GM18909 (cell line): ENCODE measurements at regions not wholly inside any gene's neighbourhood (a gene's known extent, or its start where the extent isn't known, plus 50 kb on each side); places are given as distances from the start of the nearest gene placed in this dataset.

ENCODE experiments used
- ATAC-seq: cut with Tn5 transposase; IDR thresholded peaks from one replicate; pipeline ENCODE4 v1.9.1; 2021; ENCODE audit warnings: mild to moderate bottlenecking; ENCODE audit not compliant: unreplicated experiment, poor library complexity

GRCh38 chr6:145329257-145329656 is 406.1 kb downstream of the EPM2A start:
- no peak for ATAC-seq

DNA sequence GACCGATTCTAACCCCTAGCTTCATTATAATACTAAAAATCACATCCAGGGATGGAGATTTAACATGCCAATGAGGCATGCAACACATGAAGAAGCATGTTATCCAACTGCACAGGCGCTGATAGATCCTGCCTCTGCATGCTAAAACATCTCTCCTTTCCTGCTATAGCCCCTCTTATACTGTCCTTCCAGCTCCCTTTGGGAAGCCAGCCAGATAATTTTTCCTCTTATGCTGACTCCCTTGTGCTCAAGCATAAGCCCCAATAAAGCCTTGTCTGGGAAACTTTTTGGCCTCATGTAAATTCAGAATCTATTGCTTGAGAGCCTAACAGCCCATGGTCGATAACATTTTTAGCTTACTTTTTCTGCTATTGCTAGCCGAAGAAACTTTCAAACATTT is 404.3 kb downstream of the EPM2A start:
- no peak for ATAC-seq

- no peak for ATAC-seq
Observed at GRCh38 chr6:145332011-145332410, 403.3 kb downstream of the EPM2A start.

DNA sequence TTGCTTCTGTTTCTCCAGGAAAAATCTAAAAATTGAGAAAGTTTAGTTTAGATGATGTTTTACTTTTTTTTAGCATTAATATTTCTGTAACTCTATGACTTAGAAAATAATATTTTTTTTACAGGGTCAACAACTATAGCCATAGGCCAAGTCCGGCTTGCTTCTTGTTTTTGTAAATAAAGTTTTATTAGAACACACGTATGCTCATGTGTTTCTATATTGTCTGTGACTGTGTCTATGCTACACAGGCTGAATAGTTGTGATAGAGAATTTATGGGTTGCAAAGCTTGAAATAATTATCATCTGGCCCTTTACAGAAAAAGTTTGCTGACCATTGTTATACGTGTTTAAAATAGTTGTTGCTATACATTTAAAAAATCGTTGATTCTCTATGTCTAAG is 399.2 kb downstream of the EPM2A start:
- ATAC-seq: no peak

GRCh38 chr6:145339089-145339488 is 396.2 kb downstream of the EPM2A start:
- ATAC-seq: no peak

GRCh38 chr6:145340256-145340655 is 395.1 kb downstream of the EPM2A start:
- no peak for ATAC-seq

DNA sequence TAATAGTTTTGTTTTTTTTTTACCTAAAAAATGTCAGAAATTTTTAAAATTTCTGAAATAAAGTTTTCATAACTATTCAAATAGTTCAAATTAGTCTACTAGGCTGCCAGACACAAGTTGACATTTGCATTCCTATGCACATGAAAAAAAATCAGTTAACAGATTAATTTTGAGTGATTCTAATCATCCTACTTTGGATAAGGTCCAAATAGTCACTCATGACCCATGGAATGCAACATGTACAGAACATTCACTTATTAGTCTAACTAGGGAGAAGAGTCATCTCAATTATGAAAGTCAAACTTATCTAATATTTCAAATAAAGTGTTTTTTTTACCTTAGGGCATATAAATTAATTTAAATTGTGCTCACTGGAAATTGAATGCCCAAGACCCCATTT is 390.2 kb downstream of the EPM2A start:
- no peak for ATAC-seq

DNA sequence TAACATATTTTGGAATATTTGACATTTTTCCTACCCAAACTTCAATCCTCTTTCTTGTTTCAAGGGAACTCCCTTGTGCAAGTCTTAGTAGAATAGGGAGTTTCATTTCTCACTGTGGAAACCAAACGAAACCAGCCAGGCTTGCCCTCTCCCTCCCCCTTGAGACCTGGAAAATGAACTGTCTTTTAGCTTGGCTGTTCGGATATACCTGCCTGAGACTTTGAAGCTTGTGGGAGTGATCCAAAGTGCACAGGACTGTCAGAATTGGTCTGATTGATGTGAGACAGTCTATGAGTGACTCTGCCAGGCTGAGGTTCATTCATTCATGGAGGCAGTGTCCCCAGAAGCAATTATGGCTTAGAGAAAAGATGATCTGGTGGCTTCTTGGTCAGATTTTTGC is 388.1 kb downstream of the EPM2A start:
- no peak for ATAC-seq

GRCh38 chr6:145349950-145350510 is 385.3 kb downstream of the EPM2A start:
- ATAC-seq: peak; percentile 77

DNA sequence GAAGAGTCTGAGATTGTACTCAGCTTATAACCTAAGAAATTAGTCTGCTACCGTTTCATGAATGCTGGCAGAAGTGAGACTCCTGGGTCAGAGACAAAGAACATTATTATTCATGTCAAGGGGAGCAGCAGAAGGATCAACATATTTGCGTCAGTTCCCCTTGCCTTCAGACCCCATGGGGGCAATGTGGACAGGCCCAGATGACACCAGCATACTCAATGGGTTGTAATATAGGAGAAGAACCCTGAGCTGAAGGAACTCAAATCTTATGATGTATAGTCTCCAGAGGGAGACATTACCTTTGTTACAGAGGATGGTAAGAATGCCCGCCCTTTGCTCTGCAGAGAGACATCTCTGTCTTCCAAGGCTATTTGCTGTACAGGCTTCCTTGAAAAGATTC is 384.4 kb downstream of the EPM2A start:
- no peak for ATAC-seq

- no peak for ATAC-seq
Observed at GRCh38 chr6:145352382-145353080, 382.8 kb downstream of the EPM2A start.

GRCh38 chr6:145360865-145361264 is 374.5 kb downstream of the EPM2A start:
- no peak for ATAC-seq

DNA sequence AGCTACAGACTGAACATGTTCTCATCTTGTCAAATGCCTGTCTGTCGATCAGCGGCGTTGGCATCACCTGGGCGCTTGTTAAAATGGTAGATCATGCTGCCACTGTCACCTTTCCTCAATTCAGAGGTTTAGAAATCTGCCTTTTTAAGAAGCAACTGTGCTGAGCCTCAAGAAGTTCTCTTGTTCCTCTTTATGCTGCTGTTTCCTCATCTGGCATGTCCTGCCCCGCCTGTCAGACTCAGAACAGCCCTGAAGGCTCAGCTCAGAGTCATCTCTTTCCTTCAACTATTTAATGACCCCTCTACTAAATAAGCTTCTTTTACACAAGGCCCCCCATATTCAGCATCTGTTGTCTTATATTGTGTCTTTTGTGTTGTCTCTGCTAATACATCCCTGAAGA is 368.2 kb downstream of the EPM2A start:
- ATAC-seq: no peak

DNA sequence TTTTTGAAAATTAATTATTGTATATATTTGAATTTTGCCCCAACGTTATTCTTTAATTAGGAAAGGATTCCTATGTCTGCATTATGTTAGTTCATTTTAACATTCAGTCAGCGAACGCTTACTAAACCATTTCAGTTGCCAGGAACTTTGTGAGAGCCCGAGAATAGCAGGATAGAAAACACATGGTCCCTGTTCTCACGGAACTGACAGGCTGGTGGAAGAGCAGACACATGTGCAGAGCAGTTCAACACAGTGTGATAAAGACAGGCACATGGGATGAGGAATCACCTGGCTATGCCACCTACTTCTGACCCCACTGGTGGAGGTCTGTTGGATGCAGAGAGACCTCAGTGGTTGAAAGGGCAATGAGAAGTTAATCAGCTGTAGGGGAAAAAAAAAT is 367.2 kb downstream of the EPM2A start:
- ATAC-seq: no peak

GRCh38 chr6:145370559-145370958 is 364.8 kb downstream of the EPM2A start:
- no peak for ATAC-seq

DNA sequence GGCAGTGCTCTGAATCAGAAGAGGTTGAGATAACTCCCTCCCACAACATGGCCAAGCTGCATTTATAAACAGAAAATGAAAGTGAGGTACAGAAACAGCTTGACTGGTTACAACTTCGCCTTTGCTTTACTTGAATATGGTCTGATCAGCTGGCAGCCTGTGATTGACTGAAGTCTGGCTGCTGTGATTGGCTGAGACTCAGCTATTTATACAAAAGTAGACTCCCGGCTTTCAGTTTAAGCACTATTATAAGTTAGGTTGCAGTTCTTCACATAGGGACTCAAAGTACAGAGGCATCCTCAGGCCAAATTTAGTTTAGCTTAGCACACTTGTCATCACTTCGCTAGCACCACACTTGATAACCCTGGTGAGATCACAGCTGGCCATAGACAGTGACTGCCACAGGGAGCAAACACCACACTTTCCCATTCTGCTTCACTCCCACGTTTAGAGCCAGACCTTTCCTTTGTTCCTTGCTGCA is 362.6 kb downstream of the EPM2A start:
- peak; percentile 96 for ATAC-seq

GRCh38 chr6:145373826-145374225 is 361.5 kb downstream of the EPM2A start:
- ATAC-seq: no peak

DNA sequence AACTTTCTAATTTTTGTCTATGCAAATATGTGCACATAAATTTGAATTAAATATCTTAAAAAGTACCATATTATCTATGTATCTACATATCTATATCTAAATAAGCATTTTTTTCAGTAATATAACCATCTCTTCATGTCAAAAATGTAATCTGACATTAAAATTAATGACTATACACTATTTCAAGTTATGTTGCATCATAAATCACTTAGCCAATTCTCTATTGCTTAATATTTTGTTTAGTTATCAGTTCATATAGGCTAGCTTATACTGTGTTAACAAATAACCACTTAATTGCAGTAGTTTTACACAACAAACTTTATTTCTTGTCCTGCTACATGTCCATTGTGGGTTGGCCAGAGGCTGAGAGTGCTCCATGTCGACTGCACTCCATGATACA is 360.8 kb downstream of the EPM2A start:
- no peak for ATAC-seq

GRCh38 chr6:145375502-145375901 is 359.8 kb downstream of the EPM2A start:
- no peak for ATAC-seq

DNA sequence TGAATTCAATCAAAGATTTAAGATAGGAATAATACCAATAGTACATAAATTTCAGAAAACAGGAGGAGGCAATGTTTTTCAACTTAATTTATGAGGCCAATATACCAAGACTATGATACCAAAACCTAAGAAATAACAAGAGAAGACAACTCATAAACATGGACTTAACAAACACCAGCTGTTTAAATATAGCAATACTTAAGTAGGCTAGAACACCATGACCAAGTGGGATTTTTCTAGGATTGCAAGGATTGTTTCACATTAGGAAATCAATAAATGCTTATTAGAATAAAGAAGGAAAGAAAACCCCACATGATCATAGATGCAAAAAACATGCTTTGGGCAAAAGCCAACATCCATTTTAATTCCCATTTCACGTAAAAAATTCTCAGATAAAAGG is 355.1 kb downstream of the EPM2A start:
- ATAC-seq: no peak

DNA sequence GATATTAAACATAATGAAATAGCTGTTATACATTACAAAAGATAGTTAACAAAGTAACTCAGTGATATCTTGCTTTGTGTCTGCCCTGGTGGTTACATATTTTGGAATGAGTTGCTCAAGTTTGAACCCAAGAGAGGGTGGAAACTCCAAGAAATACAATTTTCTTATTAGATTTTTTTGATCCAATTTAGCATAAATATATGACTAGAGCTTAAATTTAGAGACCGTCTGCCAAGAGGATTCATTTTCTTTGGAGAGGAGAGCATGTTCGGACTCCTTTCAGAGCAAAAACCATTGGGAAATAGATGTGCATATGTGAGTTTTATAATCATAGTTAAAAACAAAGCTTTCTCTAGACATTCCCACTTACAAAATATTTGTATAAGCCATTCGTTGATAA is 353.4 kb downstream of the EPM2A start:
- no peak for ATAC-seq

DNA sequence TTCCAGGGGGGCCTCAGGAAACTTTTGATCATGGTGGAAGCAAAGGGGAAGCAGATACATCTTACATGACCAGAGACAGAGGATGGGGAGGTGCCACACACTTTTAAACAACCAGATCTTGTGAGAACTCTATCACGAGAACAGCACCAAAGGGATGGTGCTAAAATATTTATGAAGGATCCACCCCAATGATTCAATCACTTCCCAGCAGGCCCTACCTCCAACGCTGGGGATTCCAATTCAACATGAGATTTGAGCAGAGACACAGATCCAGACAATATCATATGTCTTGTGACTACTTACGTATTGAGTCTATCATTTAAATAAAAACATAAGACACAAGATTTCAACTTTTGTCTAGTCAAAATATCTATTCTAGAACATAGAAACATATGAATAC is 351.9 kb downstream of the EPM2A start:
- no peak for ATAC-seq
